PC-3 (cell line): ENCODE measurements at regions not wholly inside any gene's neighbourhood (a gene's known extent, or its start where the extent isn't known, plus 50 kb on each side); places are given as distances from the start of the nearest gene placed in this dataset.

ENCODE experiments used
- ATAC-seq: fragments of 200-7000 bp; cut with Tn5 transposase; 2 replicates; pipeline ENCODE4 v1.9.1; 2020; ENCODE audit warnings: mild to moderate bottlenecking, moderate library complexity
- BruUV-seq: library from RNA; stranded (reverse); fragments of 400-500 nt; replicated peaks from 2 replicates; lab custom pipeline; 2021; lab: Mats Ljungman, UMichigan
- CTCF ChIA-PET: fragments of 300-600 bp; sonication (Branson Sonifier 250); formaldehyde crosslinking; loops from one replicate; lab custom pipeline; 2022; ENCODE audit warnings: antibody characterized with exemption; lab: Charles Lee
- POLR2A ChIA-PET: fragments of 300-600 bp; sonication (Branson Sonifier 250); formaldehyde crosslinking; loops from one replicate; lab custom pipeline; 2022; ENCODE audit warnings: antibody characterized with exemption; ENCODE audit not compliant: unreplicated experiment; lab: Charles Lee
- DNase-seq: peaks from one replicate; pipeline ENCODE4 v3.0.0-alpha.2; 2015
- H2AFZ ChIP-seq: fragments of 300-600 bp; sonication (generic); 2 replicates; pipeline ENCODE4 v1.6.0; 2016; ENCODE audit warnings: antibody characterized with exemption, low read length
- H3F3A ChIP-seq: fragments of 300-600 bp; sonication (generic); one replicate; pipeline ENCODE4 v1.6.0; 2017; ENCODE audit warnings: antibody characterized with exemption, low read length, control low read depth, mild to moderate bottlenecking; ENCODE audit not compliant: unreplicated experiment
- H3K27ac ChIP-seq: fragments of 300-600 bp; sonication (generic); 2 replicates; pipeline ENCODE4 v1.5.1; 2016; ENCODE audit warnings: mild to moderate bottlenecking, low read length
- H3K27me3 ChIP-seq: fragments of 300-600 bp; sonication (generic); 2 replicates; pipeline ENCODE4 v1.6.1; 2016; ENCODE audit warnings: low read length, mixed read lengths
- H3K36me3 ChIP-seq: fragments of 300-600 bp; sonication (generic); 2 replicates; pipeline ENCODE4 v1.6.1; 2016; ENCODE audit warnings: low read depth, mixed run types, low read length, mixed read lengths
- H3K4me1 ChIP-seq: fragments of 300-600 bp; sonication (generic); 2 replicates; pipeline ENCODE4 v1.5.1; 2016; ENCODE audit warnings: low read length; ENCODE audit not compliant: insufficient read depth
- H3K4me2 ChIP-seq: fragments of 300-600 bp; sonication (generic); 2 replicates; pipeline ENCODE4 v1.6.0; 2016; ENCODE audit warnings: low read length
- H3K4me3 ChIP-seq: fragments of 300-600 bp; sonication (generic); 2 replicates; pipeline ENCODE4 v1.5.1; 2016; ENCODE audit warnings: mild to moderate bottlenecking, low read length, mixed read lengths
- H3K79me2 ChIP-seq: fragments of 300-600 bp; sonication (generic); 2 replicates; pipeline ENCODE4 v1.6.1; 2017; ENCODE audit warnings: low read length, mixed read lengths
- H3K9ac ChIP-seq: fragments of 300-600 bp; sonication (generic); 2 replicates; pipeline ENCODE4 v1.6.0; 2016; ENCODE audit warnings: mild to moderate bottlenecking, low read length
- H3K9me2 ChIP-seq: fragments of 300-600 bp; sonication (generic); replicated peaks from 2 replicates; pipeline ENCODE4 v1.6.1; 2016; ENCODE audit warnings: mixed run types, low read length, mixed read lengths
- H3K9me3 ChIP-seq: fragments of 300-600 bp; sonication (generic); 2 replicates; pipeline ENCODE4 v1.6.1; 2016; ENCODE audit warnings: low read length, mixed read lengths
- H4K20me1 ChIP-seq: fragments of 300-600 bp; sonication (generic); 2 replicates; pipeline ENCODE4 v1.6.1; 2016; ENCODE audit warnings: low read length, mixed read lengths
- CTCF ChIP-seq: fragments of 300-600 bp; sonication (generic); conservative IDR thresholded peaks from 2 replicates; pipeline ENCODE4 v1.5.1; 2017; ENCODE audit warnings: antibody characterized with exemption, low read depth, mild to moderate bottlenecking, low read length
- EZH2 ChIP-seq: fragments of 300-600 bp; sonication (generic); IDR thresholded peaks from one replicate; pipeline ENCODE4 v1.6.1; 2017; ENCODE audit warnings: antibody characterized with exemption, mild to moderate bottlenecking, low read length; ENCODE audit not compliant: unreplicated experiment
- EZH2phosphoT487 ChIP-seq: fragments of 300-600 bp; sonication (generic); IDR thresholded peaks from 2 replicates; pipeline ENCODE4 v1.6.1; 2018; ENCODE audit warnings: mild to moderate bottlenecking, antibody characterized with exemption, low read length, borderline replicate concordance
- intact Hi-C: fragments of 100-400 bp; cut with micrococcal nuclease; formaldehyde crosslinking; loops from 2 replicates; pipeline ENCODE4 v1.9.0; 2023

- H3F3A ChIP-seq, result no peaks in the 10 kb centered on the region
- no peak for TF ChIP-seq EZH2phosphoT487
- no peak for TF ChIP-seq EZH2
- TF ChIP-seq CTCF, result no peak
- no TSS peak for BruUV-seq
- no peaks in the 10 kb centered on the region for H3K4me1 ChIP-seq
- no peaks in the 10 kb centered on the region for H3K36me3 ChIP-seq
- H3K9me3 ChIP-seq, result no peaks in the 10 kb centered on the region
- intact Hi-C loops, result no loop called here
- H3K9me2 ChIP-seq, result no peaks in the 10 kb centered on the region
- ChIA-PET CTCF (no interaction called here), POLR2A (no interaction called here)
- no peak overlapping the region for H3K4me2 ChIP-seq
- H2AFZ ChIP-seq, result no peak overlapping the region
- no peaks in the 10 kb centered on the region for H3K27me3 ChIP-seq
- no peak overlapping the region for H3K27ac ChIP-seq
- DNase-seq, result no peak
- no peaks in the 10 kb centered on the region for H3K79me2 ChIP-seq
- H4K20me1 ChIP-seq, result no peaks in the 10 kb centered on the region
- no peak overlapping the region for H3K9ac ChIP-seq
- no peak overlapping the region for H3K4me3 ChIP-seq
- ATAC-seq, result no peak
Measured at GRCh38 chr6:168724033-168724432, 283.0 kb downstream of the SMOC2 start.

DNA sequence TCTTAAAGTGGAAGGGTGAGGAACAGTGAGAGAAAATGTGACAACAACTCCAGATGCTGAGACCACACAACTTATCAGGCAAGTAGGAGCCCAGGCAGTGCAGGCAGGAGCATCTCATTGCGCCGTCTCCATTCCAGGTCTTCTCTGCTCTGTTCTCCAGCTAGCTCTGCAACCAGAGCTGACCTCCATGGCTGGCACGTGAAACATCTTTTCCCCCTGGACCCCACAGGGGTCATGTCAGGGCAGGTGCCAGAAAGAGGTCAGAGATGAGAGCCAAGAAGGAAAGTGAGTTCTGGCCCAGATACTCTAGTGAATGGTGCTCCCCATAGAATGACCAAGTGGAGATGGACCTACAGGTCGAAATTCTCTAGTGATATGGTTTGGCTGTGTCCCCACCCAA is 281.4 kb downstream of the SMOC2 start:
- no TSS peak for BruUV-seq
- Histone ChIP-seq H3K4me1 (no peaks in the 10 kb centered on the region), H3K4me3 (no peak overlapping the region), H3K9me3 (no peaks in the 10 kb centered on the region), H3K27ac (no peak overlapping the region), H3F3A (no peaks in the 10 kb centered on the region), H3K79me2 (no peaks in the 10 kb centered on the region), H3K9me2 (no peaks in the 10 kb centered on the region), H3K27me3 (no peaks in the 10 kb centered on the region), H2AFZ (no peak overlapping the region), H3K4me2 (no peak overlapping the region), H3K9ac (no peak overlapping the region), H4K20me1 (no peaks in the 10 kb centered on the region), H3K36me3 (no peaks in the 10 kb centered on the region)
- CTCF ChIA-PET, result no interaction called here
- no peak for ATAC-seq
- no peak for TF ChIP-seq EZH2
- no peak for TF ChIP-seq EZH2phosphoT487
- TF ChIP-seq CTCF, result no peak
- intact Hi-C loops, result no loop called here
- POLR2A ChIA-PET, result no interaction called here
- DNase-seq, result no peak

- intact Hi-C loops, result no loop called here
- H3K9me3 ChIP-seq, result no peaks in the 10 kb centered on the region
- CTCF ChIA-PET, result no interaction called here
Measured at GRCh38 chr6:168721571-168721970, 280.6 kb downstream of the SMOC2 start.

More at GRCh38 chr6:168721571-168721970, 280.6 kb downstream of the SMOC2 start:
- Histone ChIP-seq H3K9me2 (no peaks in the 10 kb centered on the region), H3K27ac (no peak overlapping the region), H2AFZ (no peak overlapping the region), H3K4me2 (no peak overlapping the region), H3K4me3 (no peak overlapping the region), H3K36me3 (no peaks in the 10 kb centered on the region), H4K20me1 (no peaks in the 10 kb centered on the region), H3K79me2 (no peaks in the 10 kb centered on the region), H3K9ac (no peak overlapping the region), H3K27me3 (no peaks in the 10 kb centered on the region), H3K4me1 (no peaks in the 10 kb centered on the region), H3F3A (no peaks in the 10 kb centered on the region)
- DNase-seq (no peak), ATAC-seq (no peak)
- no TSS peak for BruUV-seq
- no peak for TF ChIP-seq CTCF
- TF ChIP-seq EZH2, result no peak
- TF ChIP-seq EZH2phosphoT487, result no peak
- POLR2A ChIA-PET, result no interaction called here
